ENCODE measurements at regions not wholly inside any gene's neighbourhood (a gene's known extent, or its start where the extent isn't known, plus 50 kb on each side); places are given as distances from the start of the nearest gene placed in this dataset.

DNA sequence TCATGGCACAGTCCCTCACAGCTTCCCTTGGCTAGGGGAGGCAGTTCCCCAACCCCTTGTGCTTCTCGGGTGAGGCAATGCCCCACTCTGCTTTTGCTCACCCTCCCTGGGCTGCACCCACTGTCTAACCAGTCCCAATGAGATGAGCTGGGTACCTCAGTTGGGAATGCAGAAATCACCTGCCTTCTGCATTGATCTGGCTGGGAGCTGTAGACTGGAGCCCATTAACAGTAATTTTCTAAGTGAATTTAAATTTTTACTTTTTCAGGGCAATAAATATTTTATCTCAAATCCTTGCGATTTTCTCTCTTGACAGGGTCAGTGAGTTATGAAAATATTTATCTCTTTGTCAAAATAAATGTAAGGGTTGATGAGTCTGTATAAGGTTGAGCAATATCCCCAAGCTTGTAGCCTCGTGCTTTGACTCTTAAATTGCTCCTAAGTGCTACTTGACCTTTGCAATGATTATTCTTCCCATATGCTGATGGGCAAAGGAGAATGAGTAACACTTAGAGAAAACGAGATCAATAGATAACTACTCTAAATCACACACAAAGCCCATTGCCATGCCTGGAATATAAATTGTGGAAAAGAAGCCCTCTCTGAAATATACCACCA is 82.1 kb upstream of the MOCS2 start:
- intact Hi-C loops (cut with micrococcal nuclease; ENCODE audit: unreplicated experiment) = no loop called here
- H3K9me3 ChIP-seq (ENCODE audit: low read depth, low read length, poor library complexity, severe bottlenecking) = no peaks in the 10 kb centered on the region
- no peaks in the 10 kb centered on the region for H3K36me3 ChIP-seq (ENCODE audit: insufficient read depth, low read length, poor library complexity, severe bottlenecking)
- no TSS peak for BruUV-seq (replicated peaks)
- H3K4me3 ChIP-seq (ENCODE audit: low read depth, low read length, poor library complexity, severe bottlenecking) = no peak overlapping the region
- ChIA-PET CTCF (no interaction called here), POLR2A (ENCODE audit: low non-redundant PET) (no interaction called here)
- TF ChIP-seq, protein P1, sequence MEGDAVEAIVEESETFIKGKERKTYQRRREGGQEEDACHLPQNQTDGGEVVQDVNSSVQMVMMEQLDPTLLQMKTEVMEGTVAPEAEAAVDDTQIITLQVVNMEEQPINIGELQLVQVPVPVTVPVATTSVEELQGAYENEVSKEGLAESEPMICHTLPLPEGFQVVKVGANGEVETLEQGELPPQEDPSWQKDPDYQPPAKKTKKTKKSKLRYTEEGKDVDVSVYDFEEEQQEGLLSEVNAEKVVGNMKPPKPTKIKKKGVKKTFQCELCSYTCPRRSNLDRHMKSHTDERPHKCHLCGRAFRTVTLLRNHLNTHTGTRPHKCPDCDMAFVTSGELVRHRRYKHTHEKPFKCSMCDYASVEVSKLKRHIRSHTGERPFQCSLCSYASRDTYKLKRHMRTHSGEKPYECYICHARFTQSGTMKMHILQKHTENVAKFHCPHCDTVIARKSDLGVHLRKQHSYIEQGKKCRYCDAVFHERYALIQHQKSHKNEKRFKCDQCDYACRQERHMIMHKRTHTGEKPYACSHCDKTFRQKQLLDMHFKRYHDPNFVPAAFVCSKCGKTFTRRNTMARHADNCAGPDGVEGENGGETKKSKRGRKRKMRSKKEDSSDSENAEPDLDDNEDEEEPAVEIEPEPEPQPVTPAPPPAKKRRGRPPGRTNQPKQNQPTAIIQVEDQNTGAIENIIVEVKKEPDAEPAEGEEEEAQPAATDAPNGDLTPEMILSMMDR (conservative IDR thresholded peaks at IDR 0.05; ENCODE audit: low read depth, low read length) = no peak
- TF ChIP-seq EZH2 (IDR thresholded peaks at IDR 0.05; ENCODE audit: borderline replicate concordance, low read depth, low read length, poor library complexity, severe bottlenecking) = no peak
- no peak overlapping the region for H3K27ac ChIP-seq (ENCODE audit: low read depth, low read length, poor library complexity, severe bottlenecking)
- H3K27me3 ChIP-seq (replicated peaks; ENCODE audit: insufficient read depth, low read depth, low read length, poor library complexity) = peaks cover 4% of the 10 kb centered on the region
- DNase-seq (ENCODE audit: low spot score) = no peak
- H3K4me1 ChIP-seq (ENCODE audit: insufficient read depth, low read length, poor library complexity, severe bottlenecking) = no peaks in the 10 kb centered on the region

DNA sequence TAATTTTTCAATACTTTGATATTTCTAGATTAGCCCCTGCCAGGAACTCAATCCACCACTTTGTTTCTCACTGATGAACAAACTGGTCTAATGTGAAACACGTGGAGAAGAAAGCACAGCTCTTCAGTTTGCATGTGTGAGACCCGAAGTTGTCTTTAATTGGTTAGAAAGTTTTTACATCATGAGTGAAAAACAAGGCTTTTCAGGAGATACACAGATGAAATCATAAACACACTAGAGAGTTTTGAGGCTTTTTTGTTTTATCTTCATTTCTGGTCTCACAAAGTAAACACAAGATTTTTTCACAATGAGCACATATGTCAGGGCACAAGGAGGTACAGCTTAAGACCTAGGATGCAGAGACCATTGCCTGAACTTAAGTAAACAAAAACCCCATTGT is 84.5 kb upstream of the MOCS2 start:
- H3K4me1 ChIP-seq (ENCODE audit: insufficient read depth, low read length, poor library complexity, severe bottlenecking) = no peaks in the 10 kb centered on the region
- no peaks in the 10 kb centered on the region for H3K9me3 ChIP-seq (ENCODE audit: low read depth, low read length, poor library complexity, severe bottlenecking)
- H3K27me3 ChIP-seq (replicated peaks; ENCODE audit: insufficient read depth, low read depth, low read length, poor library complexity) = peaks cover 4% of the 10 kb centered on the region
- DNase-seq (ENCODE audit: low spot score) = no peak
- no peak overlapping the region for H3K4me3 ChIP-seq (ENCODE audit: low read depth, low read length, poor library complexity, severe bottlenecking)
- BruUV-seq (replicated peaks) = no TSS peak
- intact Hi-C loops (cut with micrococcal nuclease; ENCODE audit: unreplicated experiment) = no loop called here
- no peak overlapping the region for H3K27ac ChIP-seq (ENCODE audit: low read depth, low read length, poor library complexity, severe bottlenecking)
- H3K36me3 ChIP-seq (ENCODE audit: insufficient read depth, low read length, poor library complexity, severe bottlenecking) = no peaks in the 10 kb centered on the region
- ChIA-PET POLR2A (ENCODE audit: low non-redundant PET) (no interaction called here), CTCF (no interaction called here)
- TF ChIP-seq, protein P1 (conservative IDR thresholded peaks at IDR 0.05; ENCODE audit: low read depth, low read length) = no peak
- TF ChIP-seq EZH2 (IDR thresholded peaks at IDR 0.05; ENCODE audit: borderline replicate concordance, low read depth, low read length, poor library complexity, severe bottlenecking) = no peak

DNA sequence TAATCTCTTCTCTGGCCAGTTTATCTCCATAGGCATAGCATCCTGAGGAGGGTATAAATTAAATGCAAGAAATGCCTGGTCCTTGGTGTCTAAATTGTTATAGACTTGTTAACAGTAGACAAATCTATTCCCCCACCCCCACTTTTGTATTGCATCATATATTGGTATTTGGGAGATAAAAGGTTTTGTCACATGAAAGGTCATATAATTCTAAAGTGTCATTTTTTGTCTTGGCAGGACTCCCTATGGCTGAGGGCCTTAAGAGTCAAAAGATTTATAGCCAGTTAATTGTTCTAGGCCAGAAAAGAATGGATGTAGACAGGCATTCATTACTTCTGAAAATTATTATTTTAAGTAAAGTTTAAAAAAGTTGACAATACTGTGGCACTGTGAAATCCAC is 90.3 kb upstream of the MOCS2 start:
- no peak for TF ChIP-seq EZH2 (IDR thresholded peaks at IDR 0.05; ENCODE audit: borderline replicate concordance, low read depth, low read length, poor library complexity, severe bottlenecking)
- TF ChIP-seq, protein P1 (conservative IDR thresholded peaks at IDR 0.05; ENCODE audit: low read depth, low read length) = no peak
- Histone ChIP-seq H3K4me3 (ENCODE audit: low read depth, low read length, poor library complexity, severe bottlenecking) (no peak overlapping the region), H3K4me1 (ENCODE audit: insufficient read depth, low read length, poor library complexity, severe bottlenecking) (no peaks in the 10 kb centered on the region), H3K27me3 (replicated peaks; ENCODE audit: insufficient read depth, low read depth, low read length, poor library complexity) (no peaks in the 10 kb centered on the region), H3K9me3 (ENCODE audit: low read depth, low read length, poor library complexity, severe bottlenecking) (no peaks in the 10 kb centered on the region), H3K36me3 (ENCODE audit: insufficient read depth, low read length, poor library complexity, severe bottlenecking) (no peaks in the 10 kb centered on the region), H3K27ac (ENCODE audit: low read depth, low read length, poor library complexity, severe bottlenecking) (no peak overlapping the region)
- POLR2A ChIA-PET (ENCODE audit: low non-redundant PET) = no interaction called here
- intact Hi-C loops (cut with micrococcal nuclease; ENCODE audit: unreplicated experiment) = no loop called here
- no peak for DNase-seq (ENCODE audit: low spot score)
- no TSS peak for BruUV-seq (replicated peaks)
- CTCF ChIA-PET = no interaction called here
